C4-2B (cell line): ENCODE measurements at regions not wholly inside any gene's neighbourhood (a gene's known extent, or its start where the extent isn't known, plus 50 kb on each side); places are given as distances from the start of the nearest gene placed in this dataset.

Source experiments
- CTCF ChIP-seq: fragments of 450-650 bp; conservative IDR thresholded peaks from 2 replicates; pipeline ENCODE4 v1.5.1; 2017; ENCODE audit warnings: mild to moderate bottlenecking
- ZFX ChIP-seq: fragments of 450-650 bp; IDR thresholded peaks from 2 replicates; pipeline ENCODE4 v1.6.1; 2017

GRCh38 chr2:67259556-67260342, 137.4 kb upstream of the ETAA1 start:
- no peak for TF ChIP-seq CTCF
- no peak for TF ChIP-seq ZFX
